LHCN-M2 (cell line): ENCODE measurements at regions not wholly inside any gene's neighbourhood (a gene's known extent, or its start where the extent isn't known, plus 50 kb on each side); places are given as distances from the start of the nearest gene placed in this dataset.

ENCODE experiments used
- DNase-seq: peaks from one replicate; pipeline ENCODE4 v3.0.0-alpha.2; 2012; ENCODE audit warnings: low read depth

GRCh38 chr11:135075740-135076139 is 663.7 kb upstream of the B3GAT1 start:
- peak; percentile 9 for DNase-seq

DNA sequence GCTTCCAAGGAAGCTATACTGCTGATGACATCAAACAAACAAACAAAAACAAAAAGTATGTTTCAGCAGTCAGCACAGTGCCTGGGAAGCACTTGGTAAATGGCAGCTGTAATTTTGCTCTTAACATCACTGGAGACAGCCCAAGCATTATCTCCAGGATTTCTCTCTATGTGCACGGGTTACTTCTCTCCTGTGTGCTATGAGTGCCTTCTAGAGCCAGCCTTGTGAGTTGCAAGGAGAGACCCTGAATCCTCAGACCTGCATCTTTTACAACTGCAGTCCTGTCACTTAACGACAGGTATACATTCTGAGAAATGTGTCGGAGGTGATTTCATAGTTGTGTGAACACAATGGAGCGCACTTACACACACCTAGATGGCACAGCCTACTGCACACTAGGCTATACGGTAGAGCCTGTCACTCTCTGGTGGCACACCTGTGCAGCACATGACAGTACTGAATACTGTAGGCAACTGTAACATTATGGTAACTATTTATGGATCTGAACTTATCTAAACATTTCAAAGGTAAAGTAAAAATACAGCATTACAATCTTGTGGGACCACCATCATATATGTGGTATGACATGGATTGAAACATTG is 662.5 kb upstream of the B3GAT1 start:
- DNase-seq = no peak

DNA sequence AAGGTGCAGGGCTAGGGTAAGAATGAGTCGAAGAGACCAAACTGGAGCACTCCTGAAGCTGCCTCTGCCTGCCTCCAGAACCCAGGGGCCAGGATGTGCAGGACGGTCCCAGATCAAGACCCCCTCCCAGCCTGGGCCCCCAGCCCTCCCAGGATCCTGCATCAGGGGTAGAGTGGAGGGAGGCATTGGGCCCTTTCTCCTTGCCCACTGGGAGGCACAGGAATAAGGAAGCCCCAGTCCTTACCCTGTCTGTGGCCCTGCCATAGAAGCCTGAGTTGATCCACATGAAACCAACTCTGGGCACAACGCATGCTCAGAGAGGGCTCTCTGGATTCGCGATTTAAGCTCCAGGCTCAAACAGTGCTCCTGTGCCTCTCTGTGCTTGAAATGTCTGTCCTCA is 661.8 kb upstream of the B3GAT1 start:
- no peak for DNase-seq

- DNase-seq = no peak
These were observed 661.3 kb upstream of the B3GAT1 start for GRCh38 chr11:135073381-135073780.

DNA sequence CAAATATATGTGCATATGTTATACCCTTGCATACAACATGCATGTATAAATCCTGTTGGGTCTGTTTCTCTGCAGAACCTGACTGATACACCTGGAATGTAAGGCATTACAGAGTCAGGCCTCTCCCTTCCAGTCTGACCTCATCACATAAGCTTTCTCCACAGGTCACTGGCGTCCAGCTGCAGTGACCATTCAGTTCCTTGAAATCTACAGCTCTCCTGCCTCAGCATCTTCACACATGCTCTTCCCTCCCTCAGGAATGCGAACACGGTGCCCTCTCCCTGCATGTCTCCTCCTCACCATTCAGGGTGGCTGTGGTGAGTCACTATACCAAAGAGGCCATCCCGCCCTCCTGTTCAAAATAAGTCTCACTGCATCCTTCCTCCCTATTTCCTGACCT is 657.8 kb upstream of the B3GAT1 start:
- no peak for DNase-seq

GRCh38 chr11:135069063-135069462 is 657.0 kb upstream of the B3GAT1 start:
- no peak for DNase-seq

DNA sequence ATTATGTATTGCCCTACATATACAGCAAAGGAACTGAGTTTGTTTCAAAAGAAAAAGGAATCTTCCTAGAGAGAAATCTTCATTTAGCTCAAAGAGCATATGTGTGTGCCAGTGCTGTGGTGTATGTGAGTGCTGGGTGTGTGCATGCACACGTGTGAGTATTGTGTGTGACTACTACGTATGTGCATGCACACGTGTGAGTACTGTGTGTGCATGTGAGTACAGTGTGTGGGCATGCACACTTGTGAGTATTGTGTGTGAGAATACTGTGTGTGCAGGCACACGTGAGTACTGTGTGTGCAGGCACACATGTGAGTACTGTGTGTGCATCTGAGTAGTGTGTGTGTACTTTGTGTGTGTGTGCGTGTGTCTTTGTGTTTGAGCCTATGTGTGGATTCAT is 651.0 kb upstream of the B3GAT1 start:
- DNase-seq = no peak

GRCh38 chr11:135061166-135061565 is 649.1 kb upstream of the B3GAT1 start:
- no peak for DNase-seq

DNA sequence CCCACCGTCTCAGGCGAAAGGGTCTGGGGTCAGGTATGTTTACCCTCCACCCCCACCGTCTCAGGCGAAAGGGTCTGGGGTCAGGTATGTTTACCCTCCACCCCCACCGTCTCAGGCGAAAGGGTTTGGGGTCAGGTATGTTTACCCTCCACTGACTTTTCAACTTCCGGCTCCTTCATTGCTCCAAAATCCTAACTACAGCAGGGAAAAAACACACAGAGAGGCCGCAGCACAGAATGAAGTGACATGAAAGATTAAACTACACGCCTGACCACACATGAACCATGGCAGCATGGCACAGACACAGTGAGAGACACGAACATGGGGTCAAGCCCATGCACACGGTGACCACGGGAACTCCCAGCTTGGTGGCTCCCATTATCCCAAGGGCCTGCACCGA is 634.9 kb upstream of the B3GAT1 start:
- DNase-seq = no peak

GRCh38 chr11:135046556-135046955 is 634.5 kb upstream of the B3GAT1 start:
- DNase-seq = no peak

DNA sequence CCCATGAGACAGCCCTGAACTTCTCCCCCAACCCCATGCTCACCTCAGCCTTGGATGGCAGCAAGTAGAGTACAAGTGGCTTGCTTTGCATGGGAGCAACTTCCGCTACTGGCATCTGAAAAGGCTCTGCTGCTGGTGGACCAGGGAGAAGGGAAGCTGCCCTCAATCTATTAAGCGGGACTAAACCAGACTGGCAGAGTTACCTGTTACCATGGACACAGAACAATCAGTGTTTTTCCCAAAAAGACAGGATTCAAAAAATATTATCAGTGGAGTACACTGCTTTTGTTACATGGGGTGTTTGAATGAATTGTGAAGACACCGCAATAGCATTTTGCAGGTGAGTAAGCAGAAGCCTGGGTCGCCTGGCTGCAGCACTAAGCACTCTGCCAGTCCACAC is 631.4 kb upstream of the B3GAT1 start:
- DNase-seq = no peak

DNA sequence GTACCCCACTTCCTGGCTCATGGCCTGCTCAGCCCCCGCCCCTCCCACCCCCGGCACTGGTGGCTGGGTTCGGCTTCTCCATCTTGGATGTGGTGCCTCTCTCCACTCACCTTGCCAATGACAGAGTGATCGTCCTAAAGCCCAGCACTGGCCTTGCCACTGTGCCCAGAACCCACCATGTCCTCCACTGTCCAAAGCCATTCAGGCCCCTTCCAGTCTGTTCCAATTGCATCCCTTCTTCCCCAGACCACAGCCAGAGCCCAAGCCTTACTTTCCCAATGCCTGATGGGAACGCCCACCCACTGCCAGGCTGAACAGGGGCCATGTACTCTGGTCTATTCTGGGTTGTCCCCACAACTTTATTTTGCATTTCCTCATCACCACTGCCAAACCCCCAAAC is 625.8 kb upstream of the B3GAT1 start:
- DNase-seq = no peak

DNA sequence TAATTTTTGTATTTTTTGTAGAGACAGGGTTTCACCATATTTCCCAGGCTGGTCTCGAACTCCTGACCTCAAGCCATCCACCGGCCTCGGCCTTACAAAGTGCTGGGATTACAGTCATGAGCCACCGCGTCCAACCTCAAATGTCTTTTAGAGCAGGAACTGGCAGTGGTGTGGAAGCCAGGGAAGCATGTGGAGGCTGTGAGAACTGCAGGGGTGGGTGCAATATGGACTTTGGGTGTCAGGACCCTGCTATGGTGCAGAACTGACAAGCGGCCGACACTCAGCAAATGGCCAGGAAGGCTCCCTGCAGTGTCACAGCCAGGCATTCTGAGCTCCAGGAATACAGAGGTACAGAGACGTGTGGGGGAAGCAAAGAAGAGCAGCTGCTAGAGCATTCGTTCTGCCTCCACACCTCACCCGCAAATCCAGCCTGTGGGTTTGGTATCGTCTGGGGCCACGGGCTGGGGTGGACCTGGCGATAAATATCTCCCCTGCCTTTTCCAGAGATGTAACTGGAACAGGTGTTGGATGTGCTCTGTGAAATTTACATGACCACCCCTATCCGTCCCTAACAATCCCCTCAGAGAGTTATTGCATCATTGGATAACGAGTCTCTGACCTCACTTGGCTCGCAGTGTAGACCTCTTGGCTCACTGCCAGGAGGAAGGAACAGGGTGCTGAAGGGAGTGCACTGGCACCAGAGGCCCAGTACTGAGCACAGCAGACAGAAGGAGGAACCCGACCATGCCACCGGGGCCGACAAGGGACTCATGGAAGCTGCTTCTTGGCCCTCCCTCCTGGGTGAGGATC is 624.7 kb upstream of the B3GAT1 start:
- no peak for DNase-seq

- DNase-seq = no peak
These were observed 623.2 kb upstream of the B3GAT1 start for GRCh38 chr11:135035282-135035681.

GRCh38 chr11:135033540-135033939 is 621.5 kb upstream of the B3GAT1 start:
- no peak for DNase-seq

DNA sequence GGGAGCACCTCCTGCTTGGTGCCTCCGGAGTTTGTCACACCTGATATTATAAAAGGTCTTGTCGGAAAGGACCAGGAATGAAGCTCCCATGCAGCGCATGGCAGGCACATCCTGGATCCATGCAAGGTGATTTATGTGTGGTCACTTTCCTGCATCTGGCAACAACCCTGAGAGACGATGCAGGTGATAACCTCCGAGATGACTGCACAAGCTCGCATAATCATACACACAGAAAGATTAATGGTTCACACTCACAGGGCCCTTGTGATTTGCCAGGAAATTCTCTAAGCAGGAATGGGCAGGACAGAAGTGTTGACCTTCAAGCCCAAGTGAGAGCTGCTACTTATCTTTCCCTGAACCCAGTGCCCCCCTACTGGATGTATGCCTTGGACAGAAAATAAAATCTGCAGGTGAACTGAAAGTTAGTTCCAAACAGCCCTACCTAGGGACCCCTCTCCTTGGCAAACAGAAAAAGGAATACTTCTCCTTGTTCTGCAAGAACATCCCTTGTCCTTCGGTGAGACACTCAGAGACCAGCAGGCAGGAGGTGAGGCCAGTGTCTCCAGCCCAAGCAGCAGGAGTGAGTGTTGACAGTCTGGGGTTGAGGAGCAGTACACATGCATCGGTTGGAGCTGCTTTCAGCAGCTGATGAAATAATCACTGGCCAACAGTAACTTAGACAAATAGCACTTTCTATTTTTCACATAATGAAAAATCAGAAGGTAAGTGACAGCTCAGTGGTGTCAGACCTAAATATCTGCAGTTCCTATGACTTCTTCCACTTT is 619.4 kb upstream of the B3GAT1 start:
- no peak for DNase-seq

GRCh38 chr11:135027461-135027860 is 615.4 kb upstream of the B3GAT1 start:
- DNase-seq = peak; percentile 8

- DNase-seq = no peak
These were observed 611.5 kb upstream of the B3GAT1 start for GRCh38 chr11:135023499-135023898.

DNA sequence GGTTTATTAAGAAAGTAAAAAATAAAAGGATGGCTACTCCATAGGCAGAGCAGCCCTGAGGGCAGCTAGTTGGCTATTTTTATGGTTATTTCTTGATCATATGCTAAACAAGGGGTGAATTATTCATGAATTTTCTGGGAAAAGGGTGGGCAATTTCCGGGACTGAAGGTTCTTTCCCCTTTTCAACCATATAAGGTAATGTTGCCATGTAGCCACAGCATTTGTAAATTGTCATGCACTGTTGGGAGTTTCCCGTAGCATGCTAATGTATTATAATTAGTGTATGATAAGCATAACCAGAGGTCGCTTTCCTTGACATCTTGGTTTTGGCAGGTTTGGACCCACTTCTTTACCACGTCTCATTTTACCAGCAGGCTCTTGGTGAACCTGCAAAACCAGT is 610.4 kb upstream of the B3GAT1 start:
- DNase-seq = no peak

- no peak for DNase-seq
These were observed 607.9 kb upstream of the B3GAT1 start for GRCh38 chr11:135019899-135020298.

DNA sequence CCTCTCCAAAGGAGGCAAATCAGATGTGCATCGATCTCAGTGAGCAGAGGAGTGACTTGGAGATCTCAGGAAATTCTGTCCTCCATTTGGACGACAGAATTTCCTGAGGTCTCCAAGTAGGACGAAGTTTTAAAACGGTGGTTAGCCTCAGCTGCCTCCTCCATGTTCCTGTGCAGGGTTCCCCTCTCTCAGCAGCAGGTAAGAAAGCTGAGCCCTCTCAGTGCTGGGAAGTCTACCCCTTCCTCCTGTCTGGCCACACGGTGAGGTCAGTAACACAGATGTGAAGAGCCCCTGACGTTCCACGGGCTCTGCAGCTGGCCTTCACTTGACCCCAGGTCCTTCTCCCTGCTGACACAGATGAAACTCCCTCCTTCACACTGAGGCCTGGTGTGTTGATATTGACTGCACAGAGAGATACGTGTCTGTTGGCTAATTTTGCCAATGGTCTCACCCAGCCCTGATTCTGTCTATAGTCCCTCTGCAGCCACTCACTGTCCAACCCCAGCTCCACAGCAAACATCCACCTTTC is 607.4 kb upstream of the B3GAT1 start:
- DNase-seq = no peak

DNA sequence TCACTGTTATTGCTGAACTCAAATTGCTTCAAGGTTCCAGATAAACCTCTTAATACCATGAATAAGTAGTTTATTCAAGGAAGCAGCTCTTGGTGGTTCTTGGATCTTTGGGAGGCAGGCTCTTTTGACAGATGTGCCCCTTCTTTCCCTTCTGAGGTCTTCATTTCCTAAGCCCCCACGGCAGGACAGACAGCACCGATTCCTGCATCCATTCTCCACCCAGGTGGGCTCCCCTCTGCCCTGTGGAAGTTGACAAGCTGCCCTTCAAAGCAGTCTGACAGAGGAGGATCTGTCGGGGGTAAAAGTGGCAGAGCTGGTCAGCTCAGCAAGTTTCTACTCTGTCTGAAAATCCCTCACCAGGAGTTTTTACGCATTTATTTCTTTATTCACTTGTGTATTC is 605.3 kb upstream of the B3GAT1 start:
- DNase-seq = no peak
